HepG2 (cell line): ENCODE measurements at regions not wholly inside any gene's neighbourhood (a gene's known extent, or its start where the extent isn't known, plus 50 kb on each side); places are given as distances from the start of the nearest gene placed in this dataset.

ENCODE experiments used
- CHD2 ChIP-seq: IDR thresholded peaks from 2 replicates; pipeline ENCODE4 v1.6.1; 2011; ENCODE audit warnings: low read depth, low read length, improper control_type of control experiment
- ESRRA ChIP-seq: sonication (generic); formaldehyde crosslinking; IDR thresholded peaks from 2 replicates; pipeline ENCODE4 v1.5.1; 2020; ENCODE audit warnings: mild to moderate bottlenecking, low read depth, missing genetic modification reagents
- FOXO4 ChIP-seq: sonication (generic); formaldehyde crosslinking; conservative IDR thresholded peaks from 2 replicates; pipeline ENCODE4 v1.8.1; 2023; ENCODE audit warnings: missing genetic modification reagents
- GATAD2A ChIP-seq: IDR thresholded peaks from 2 replicates; pipeline ENCODE4 v1.6.1; 2016
- GRHL1 ChIP-seq: sonication (generic); formaldehyde crosslinking; conservative IDR thresholded peaks from 2 replicates; pipeline ENCODE4 v1.8.0; 2022; ENCODE audit warnings: missing genetic modification reagents
- HIVEP1 ChIP-seq: sonication (generic); formaldehyde crosslinking; IDR thresholded peaks from 2 replicates; pipeline ENCODE4 v1.4.0; 2020; ENCODE audit warnings: mild to moderate bottlenecking, missing genetic modification reagents
- MTA3 ChIP-seq: sonication (generic); formaldehyde crosslinking; IDR thresholded peaks from 2 replicates; pipeline ENCODE4 v1.4.0; 2020; ENCODE audit warnings: missing genetic modification reagents
- MYC ChIP-seq: sonication (generic); formaldehyde crosslinking; IDR thresholded peaks from 2 replicates; pipeline ENCODE4 v1.9.0; 2021; ENCODE audit warnings: missing genetic modification reagents, borderline replicate concordance
- PRMT3 ChIP-seq: sonication (generic); formaldehyde crosslinking; IDR thresholded peaks from 2 replicates; pipeline ENCODE4 v1.8.1; 2022; ENCODE audit warnings: low read depth, mild to moderate bottlenecking, moderate library complexity, missing genetic modification reagents, borderline replicate concordance
- SALL1 ChIP-seq: sonication (generic); formaldehyde crosslinking; IDR thresholded peaks from 2 replicates; pipeline ENCODE4 v1.8.0; 2022; ENCODE audit warnings: mild to moderate bottlenecking, missing genetic modification reagents
- SOX6 ChIP-seq, 2 experiments: fragments of 450-650 bp in 1 of 2; sonication (generic) in 1 of 2; formaldehyde crosslinking in 1 of 2; IDR thresholded peaks; 2 replicates each; pipeline versions ENCODE4 v1.4.0 to v1.6.1; 2017 to 2020; ENCODE audit warnings: antibody characterized with exemption in 1 of 2, mild to moderate bottlenecking in 1 of 2, missing genetic modification reagents in 1 of 2
- USF2 ChIP-seq, 2 experiments: sonication (generic) in 1 of 2; formaldehyde crosslinking in 1 of 2; IDR thresholded peaks; 2 replicates each; pipeline versions ENCODE4 v1.5.1 to v1.6.1; 2011 to 2020; ENCODE audit warnings: borderline replicate concordance in 1 of 2, low read depth in 1 of 2, low read length in 1 of 2, mild to moderate bottlenecking in 1 of 2, missing genetic modification reagents in 1 of 2, moderate library complexity in 1 of 2
- ZFP90 ChIP-seq: sonication (generic); formaldehyde crosslinking; IDR thresholded peaks from 2 replicates; pipeline ENCODE4 v1.8.0; 2022; ENCODE audit warnings: missing genetic modification reagents, mild to moderate bottlenecking, inconsistent platforms, borderline replicate concordance
- ZNF180 ChIP-seq: sonication (generic); formaldehyde crosslinking; IDR thresholded peaks from 2 replicates; pipeline ENCODE4 v1.4.0; 2020; ENCODE audit warnings: low read depth, missing genetic modification reagents, borderline replicate concordance
- ZNF24 ChIP-seq: fragments of 450-650 bp; IDR thresholded peaks from 2 replicates; pipeline ENCODE4 v1.6.1; 2017; ENCODE audit warnings: antibody characterized with exemption, mild to moderate bottlenecking
- ZNF292 ChIP-seq: sonication (generic); formaldehyde crosslinking; IDR thresholded peaks from 2 replicates; pipeline ENCODE4 v1.8.1; 2022; ENCODE audit warnings: mild to moderate bottlenecking, low read depth, missing genetic modification reagents, borderline replicate concordance
- ZNF44 ChIP-seq: sonication (generic); formaldehyde crosslinking; IDR thresholded peaks from 2 replicates; pipeline ENCODE4 v1.5.1; 2020; ENCODE audit warnings: mild to moderate bottlenecking, missing genetic modification reagents
- ZSCAN25 ChIP-seq: sonication (generic); formaldehyde crosslinking; IDR thresholded peaks from 2 replicates; pipeline ENCODE4 v1.8.0; 2022; ENCODE audit warnings: mild to moderate bottlenecking, missing genetic modification reagents
- TF ChIP-seq, protein P1 (sequence below): fragments of 450-650 bp; IDR thresholded peaks from 2 replicates; pipeline ENCODE4 v1.6.1; 2016
- TF ChIP-seq, protein P2 (sequence below), 2 experiments: fragments of 450-650 bp in 1 of 2; sonication (generic) in 1 of 2; formaldehyde crosslinking; IDR thresholded peaks; 2 replicates each; pipeline versions ENCODE4 v1.5.0 to v1.8.0; 2020 to 2022; ENCODE audit warnings: mild to moderate bottlenecking in 1 of 2, missing genetic modification reagents in 1 of 2

- TF ChIP-seq ZFP90 (peak; percentile 45; the same call in 1 of the 2 replicates), ESRRA (CRISPR knock-in tag) (no peak), ZNF44 (0 out of 2 replicates have a peak, but pooled peaks have one; percentile 62), PRMT3 (CRISPR knock-in tag) (no peak), ZNF24 (no peak), CHD2 (no peak), GRHL1 (no peak), HIVEP1 (CRISPR knock-in tag) (peak; percentile 31; the same call in 1 of the 2 replicates), SOX6 (IDR thresholded peaks at IDR 0.05) (no peak), SOX6 (CRISPR knock-in tag; IDR thresholded peaks at IDR 0.05) (0 out of 2 replicates have a peak, but pooled peaks have one; percentile 17), ZNF292 (0 out of 2 replicates have a peak, but pooled peaks have one; percentile 54), USF2 (IDR thresholded peaks at IDR 0.05; ENCODE audit: low read depth, low read length) (no peak), USF2 (CRISPR knock-in tag; IDR thresholded peaks at IDR 0.05; ENCODE audit: borderline replicate concordance) (no peak), GATAD2A (CRISPR knock-in tag) (no peak), FOXO4 (no peak), MTA3 (CRISPR knock-in tag) (no peak), ZNF180 (CRISPR knock-in tag) (no peak), SALL1 (CRISPR knock-in tag) (0 out of 2 replicates have a peak, but pooled peaks have one; percentile 2), MYC (CRISPR knock-in tag) (peak; percentile 62; the same call in 1 of the 2 replicates), ZSCAN25 (no peak)
- TF ChIP-seq, protein P1, sequence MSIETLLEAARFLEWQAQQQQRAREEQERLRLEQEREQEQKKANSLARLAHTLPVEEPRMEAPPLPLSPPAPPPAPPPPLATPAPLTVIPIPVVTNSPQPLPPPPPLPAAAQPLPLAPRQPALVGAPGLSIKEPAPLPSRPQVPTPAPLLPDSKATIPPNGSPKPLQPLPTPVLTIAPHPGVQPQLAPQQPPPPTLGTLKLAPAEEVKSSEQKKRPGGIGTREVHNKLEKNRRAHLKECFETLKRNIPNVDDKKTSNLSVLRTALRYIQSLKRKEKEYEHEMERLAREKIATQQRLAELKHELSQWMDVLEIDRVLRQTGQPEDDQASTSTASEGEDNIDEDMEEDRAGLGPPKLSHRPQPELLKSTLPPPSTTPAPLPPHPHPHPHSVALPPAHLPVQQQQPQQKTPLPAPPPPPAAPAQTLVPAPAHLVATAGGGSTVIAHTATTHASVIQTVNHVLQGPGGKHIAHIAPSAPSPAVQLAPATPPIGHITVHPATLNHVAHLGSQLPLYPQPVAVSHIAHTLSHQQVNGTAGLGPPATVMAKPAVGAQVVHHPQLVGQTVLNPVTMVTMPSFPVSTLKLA = no peak
- TF ChIP-seq, protein P2, sequence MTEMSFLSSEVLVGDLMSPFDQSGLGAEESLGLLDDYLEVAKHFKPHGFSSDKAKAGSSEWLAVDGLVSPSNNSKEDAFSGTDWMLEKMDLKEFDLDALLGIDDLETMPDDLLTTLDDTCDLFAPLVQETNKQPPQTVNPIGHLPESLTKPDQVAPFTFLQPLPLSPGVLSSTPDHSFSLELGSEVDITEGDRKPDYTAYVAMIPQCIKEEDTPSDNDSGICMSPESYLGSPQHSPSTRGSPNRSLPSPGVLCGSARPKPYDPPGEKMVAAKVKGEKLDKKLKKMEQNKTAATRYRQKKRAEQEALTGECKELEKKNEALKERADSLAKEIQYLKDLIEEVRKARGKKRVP (CRISPR knock-in tag; IDR thresholded peaks at IDR 0.05) = no peak
These were observed 112.8 kb upstream of the MEF2A start (continued) for GRCh38 chr15:99452728-99453636.
